ENCODE measurements at regions not wholly inside any gene's neighbourhood (a gene's known extent, or its start where the extent isn't known, plus 50 kb on each side); places are given as distances from the start of the nearest gene placed in this dataset.

GRCh38 chr12:111201036-111201435 lies 167.9 kb downstream of the PHETA1 start:
- no peak for TF ChIP-seq USF2 (IDR thresholded peaks at IDR 0.05; ENCODE audit: low read length)
- no peak for TF ChIP-seq ASH2L (IDR thresholded peaks at IDR 0.05; ENCODE audit: low read length)
- TF ChIP-seq CTCF (IDR thresholded peaks at IDR 0.05; ENCODE audit: control extremely low read depth in 1 of 3, insufficient read depth in 1 of 3, low read depth in 1 of 3, low read length in 3 of 3) = peak; percentile 55 to 61 (median 57)
- no peak for TF ChIP-seq CEBPB (IDR thresholded peaks at IDR 0.05; ENCODE audit: low read depth, low read length)
- TF ChIP-seq RAD21 (IDR thresholded peaks at IDR 0.05 in 1 of 2, conservative IDR thresholded peaks at IDR 0.05 in 1 of 2; ENCODE audit: low read depth in 2 of 2, low read length in 2 of 2) = peak; percentile 63 to 69
- no peak for TF ChIP-seq POLR2A (IDR thresholded peaks at IDR 0.05; ENCODE audit: control extremely low read depth in 1 of 2, low read depth in 2 of 2, low read length in 2 of 2)
- TF ChIP-seq KDM1A (IDR thresholded peaks at IDR 0.05; ENCODE audit: borderline replicate concordance, low read length) = no peak
- no peak for TF ChIP-seq YY1 (IDR thresholded peaks at IDR 0.05; ENCODE audit: low read depth, low read length)
- no peak for TF ChIP-seq TAF1 (IDR thresholded peaks at IDR 0.05; ENCODE audit: low read depth, low read length)
- TF ChIP-seq EZH2 (IDR thresholded peaks at IDR 0.05; ENCODE audit: low read depth, low read length, severe bottlenecking) = no peak
- no peak for TF ChIP-seq EP300 (IDR thresholded peaks at IDR 0.05; ENCODE audit: borderline replicate concordance in 1 of 2, low read depth in 2 of 2, low read length in 2 of 2)
- TF ChIP-seq RFX5 (IDR thresholded peaks at IDR 0.05; ENCODE audit: borderline replicate concordance, low read depth, low read length) = no peak
- TF ChIP-seq KDM5A (IDR thresholded peaks at IDR 0.05; ENCODE audit: low read length) = no peak
- no peak for TF ChIP-seq JUND (IDR thresholded peaks at IDR 0.05; ENCODE audit: low read length)
